CD4-positive, alpha-beta T cell treated with Interferon alpha-2 for 1 hour (primary cell): ENCODE measurements at regions not wholly inside any gene's neighbourhood (a gene's known extent, or its start where the extent isn't known, plus 50 kb on each side); places are given as distances from the start of the nearest gene placed in this dataset.

Experiments used
- DNase-seq, 2 donors: peaks; one replicate each; pipeline ENCODE4 v3.0.0-alpha.2; 2020 to 2022

DNA sequence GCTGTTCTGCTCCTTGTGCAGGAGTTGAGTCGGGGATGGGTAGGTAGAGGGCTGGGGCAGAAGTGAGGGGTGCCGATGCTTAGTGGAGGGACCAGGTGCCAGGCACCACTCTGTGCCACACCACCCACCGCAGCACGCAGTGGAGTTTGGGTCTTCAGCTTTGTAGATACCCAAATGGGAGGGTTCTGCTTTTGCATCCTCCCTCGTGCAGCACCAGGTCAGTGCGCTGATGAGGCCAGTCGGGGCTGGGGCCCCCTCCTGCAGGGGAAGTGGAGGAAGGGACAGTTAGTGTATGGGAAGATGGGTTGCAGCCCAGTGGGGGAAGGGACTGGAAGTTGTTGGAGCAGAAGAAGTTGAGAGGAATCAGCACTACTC lies 244.0 kb downstream of the RHOU start:
- no peak for DNase-seq

DNA sequence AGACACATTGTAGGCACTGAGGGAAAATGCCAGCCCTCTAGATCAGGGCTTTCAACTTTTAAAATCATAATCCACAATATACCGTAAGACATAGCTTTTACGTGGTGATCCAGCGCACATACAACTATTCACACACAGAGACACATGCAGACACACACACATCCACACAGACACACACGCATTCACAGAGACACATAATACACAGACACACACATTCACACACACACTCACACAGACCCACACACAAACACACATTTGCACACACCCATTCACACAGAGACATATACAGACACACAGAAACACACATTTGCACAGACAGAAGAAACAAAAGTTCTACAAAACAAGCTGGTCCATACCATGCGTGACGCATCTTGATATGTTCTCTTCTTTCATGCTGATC lies 244.5 kb downstream of the RHOU start:
- DNase-seq = no peak

DNA sequence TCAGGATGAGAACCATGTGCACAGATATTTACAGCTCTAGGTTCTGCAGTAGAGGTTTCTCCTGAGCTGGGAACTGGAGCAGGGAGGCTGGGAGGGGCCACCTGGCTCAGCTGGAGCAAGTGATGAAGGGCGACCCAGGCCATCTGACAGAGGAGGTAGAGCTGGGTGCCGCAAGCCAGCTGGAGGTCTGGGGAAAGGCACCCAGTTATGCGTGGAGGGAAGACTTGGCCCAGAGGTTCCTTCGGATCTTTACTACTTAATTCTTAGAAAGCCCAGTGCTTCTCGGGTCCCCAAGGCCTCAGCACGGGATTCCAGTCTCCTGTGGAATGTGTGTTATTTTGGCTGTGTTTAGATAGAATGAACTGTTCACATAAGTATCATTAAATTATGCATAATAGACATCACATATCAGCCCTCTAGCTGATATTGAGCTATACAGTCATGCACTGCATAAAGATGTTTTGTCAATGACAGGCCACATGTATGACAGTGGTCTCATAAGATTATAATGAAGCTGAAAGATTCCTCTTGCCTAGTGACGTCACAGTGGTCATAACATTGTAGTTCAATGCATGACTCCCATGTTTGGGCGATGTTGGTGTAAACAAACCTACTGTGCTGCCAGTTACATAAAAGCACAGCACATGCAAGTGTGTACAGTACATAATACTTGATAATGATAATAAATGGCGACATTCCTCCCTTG lies 245.1 kb downstream of the RHOU start:
- DNase-seq = no peak

DNA sequence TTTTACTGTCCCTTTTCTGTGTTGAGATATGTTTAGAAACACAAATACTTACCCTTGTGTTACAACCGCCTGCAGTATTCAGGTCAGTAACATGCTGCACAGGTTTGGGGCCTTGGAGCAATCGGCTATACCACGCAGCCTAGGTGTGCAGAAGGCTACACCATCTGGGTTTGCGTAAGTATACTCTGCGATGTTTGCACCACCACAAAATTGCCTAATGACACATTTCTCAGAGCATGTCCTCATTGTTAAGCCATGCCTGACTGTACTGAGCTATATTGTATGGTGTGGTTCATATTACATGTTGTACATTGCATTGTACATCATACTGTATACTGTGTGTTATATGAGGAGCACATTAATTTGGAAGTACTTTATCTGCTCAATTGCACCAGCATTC lies 247.4 kb downstream of the RHOU start:
- no peak for DNase-seq

DNA sequence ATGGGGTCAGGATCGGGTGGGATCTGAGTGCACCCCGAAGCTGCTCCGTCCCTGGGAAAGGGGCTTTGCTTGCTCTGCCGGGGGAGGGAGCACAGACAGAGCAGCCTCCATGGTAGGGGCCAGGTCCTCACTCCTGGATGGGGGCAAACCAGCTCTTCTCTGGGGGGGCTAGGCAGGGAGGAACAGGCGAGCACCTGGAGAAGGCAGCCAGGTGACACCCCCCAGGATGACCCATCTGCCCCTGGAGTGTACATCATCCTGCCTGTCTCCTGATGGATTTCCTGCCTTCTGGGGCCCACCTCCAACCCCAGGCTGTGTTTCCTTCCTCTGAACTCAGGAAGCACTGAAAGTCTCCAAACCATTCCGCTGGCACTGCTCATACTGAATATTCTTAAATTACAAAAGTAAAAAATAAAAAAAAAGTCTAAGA lies 248.0 kb downstream of the RHOU start:
- no peak for DNase-seq

DNA sequence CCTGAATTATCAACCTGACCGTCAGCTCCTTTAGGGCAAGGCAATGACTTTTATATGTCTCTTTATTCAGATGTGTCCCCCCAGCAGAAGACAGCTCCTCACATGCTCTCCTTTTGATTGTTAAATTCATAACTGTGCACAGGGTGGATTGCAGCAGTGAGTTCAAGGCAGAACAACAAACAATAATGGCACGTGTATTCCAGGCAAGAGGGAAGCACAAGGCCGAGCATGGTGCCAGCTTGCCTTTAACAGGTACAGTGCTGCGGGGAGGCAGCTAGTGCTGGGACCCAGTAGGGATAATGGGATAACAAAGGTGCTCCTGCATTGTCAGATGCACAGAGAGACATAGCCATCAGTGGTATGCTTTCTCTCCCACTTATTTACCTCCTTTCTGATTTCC lies 248.4 kb downstream of the RHOU start:
- no peak for DNase-seq

DNA sequence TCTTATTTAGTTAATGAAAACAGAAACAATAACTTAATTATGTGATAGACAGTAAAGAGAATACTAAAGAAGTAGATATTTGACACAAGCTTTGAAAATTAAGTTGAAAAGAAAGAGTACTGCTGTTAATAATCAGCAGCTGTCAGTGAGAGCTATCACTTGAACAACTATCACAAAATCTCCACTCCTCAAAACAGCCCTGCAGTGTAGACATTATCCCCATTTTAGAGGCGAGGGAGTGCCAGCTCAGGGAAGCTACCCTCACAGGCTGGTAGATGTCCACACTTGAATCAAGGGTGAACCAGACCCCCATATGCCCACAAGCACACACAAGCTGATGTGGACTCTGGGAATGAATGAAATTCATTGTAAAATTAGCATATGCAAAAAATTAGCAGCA lies 248.8 kb downstream of the RHOU start:
- DNase-seq = no peak

DNA sequence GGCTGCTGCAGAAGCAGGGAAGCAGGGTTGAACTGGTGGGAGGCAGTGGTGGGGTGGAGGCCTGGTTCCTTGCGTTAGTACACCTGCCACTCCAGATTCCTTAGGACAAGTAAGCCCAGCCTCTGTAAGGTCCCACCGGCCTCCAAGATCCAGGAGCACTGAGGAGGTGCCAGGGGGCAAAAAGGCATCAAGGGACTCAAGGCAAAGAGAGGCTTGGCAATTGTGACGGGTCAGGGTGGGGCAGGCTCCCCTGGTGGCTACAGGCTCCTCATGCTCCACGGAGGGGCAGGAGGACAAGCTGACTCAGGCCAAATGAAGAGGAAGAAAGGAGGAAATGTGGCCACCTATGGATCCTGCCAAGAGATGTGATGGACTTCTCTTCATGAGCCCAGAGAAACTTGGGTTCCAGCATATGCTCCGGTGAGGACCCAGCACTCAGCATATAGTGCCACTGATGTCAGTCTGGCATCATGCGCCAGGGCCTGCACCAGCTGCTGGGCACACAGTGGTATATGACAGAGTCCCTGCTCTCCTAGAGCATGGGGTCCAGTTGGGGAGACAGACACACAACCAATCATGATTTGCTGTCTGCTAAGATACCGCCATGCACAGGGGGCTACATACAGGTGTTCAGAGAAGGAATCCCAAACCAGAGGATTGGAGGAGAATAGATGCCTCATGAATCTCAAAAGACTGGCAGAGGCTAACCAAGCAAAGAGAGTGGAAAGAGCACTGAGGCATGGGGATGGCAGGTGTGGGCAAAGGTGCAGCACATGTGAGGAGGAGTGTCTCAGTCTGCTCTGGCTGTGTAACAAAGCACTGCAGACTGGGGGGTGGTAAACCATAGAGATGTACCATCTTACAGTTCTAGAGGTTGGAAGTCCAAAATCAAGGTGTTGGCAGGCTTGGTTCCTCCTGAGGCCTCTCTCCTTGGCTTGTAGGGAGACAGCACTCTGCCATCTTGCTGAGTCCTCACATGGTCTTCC lies 249.7 kb downstream of the RHOU start:
- DNase-seq = no peak

DNA sequence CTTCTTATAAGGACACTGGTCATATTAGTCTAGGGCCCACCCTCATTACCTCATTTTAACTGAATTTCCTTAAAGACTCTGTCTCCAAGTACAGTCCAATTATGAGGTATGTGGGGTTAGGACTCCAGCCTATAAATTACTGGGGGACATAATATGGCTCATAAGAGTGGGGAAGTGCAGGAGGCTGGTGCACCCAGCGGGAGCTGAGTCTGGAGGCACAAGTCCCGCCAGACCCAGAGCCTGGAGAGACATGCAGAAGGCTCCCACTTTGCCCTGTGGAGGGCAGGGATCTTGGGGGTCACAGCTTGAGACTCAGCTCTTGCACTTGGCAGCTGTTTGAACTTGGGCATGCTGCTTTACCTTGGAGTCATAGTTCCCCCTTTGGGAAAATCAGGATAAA lies 250.4 kb downstream of the RHOU start:
- no peak for DNase-seq

DNA sequence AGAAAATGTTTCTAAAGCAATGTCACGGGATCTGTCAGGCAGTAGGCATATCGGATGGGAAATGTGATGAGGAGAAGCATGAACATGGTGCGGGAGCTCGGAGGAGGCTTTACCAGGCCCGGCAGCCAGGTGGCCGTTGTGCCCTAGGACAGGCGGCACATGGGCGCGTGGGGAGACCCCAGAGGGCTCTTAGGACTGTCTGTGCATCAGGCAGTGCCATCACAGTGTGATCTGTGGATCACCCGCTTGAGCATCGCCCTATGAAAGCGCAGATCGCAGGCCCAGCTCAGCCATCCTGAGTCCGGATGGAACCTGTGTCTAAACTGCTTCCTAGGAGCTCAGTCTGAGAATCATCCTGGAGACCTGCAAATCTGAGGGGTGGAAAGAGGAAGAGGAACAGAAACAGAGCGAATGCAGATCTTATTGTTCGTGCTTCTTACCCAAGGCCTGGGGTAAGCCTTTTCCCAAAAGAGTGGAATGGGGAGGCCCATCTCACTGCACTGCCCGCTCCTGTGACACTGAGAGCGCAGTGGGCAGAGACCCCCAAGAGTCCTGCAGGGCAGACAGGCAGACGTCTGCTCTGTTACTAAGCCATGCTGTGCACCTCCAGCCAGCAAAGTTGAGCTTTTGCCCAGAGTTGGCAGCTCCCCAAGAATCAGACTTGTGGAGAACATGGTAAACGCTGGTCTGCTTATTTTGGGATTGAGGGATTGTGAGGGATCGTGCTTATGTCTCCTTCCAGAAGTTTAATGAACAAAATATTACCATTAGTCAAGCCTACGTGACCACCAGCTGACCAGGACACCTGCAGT lies 251.0 kb downstream of the RHOU start:
- DNase-seq = no peak

DNA sequence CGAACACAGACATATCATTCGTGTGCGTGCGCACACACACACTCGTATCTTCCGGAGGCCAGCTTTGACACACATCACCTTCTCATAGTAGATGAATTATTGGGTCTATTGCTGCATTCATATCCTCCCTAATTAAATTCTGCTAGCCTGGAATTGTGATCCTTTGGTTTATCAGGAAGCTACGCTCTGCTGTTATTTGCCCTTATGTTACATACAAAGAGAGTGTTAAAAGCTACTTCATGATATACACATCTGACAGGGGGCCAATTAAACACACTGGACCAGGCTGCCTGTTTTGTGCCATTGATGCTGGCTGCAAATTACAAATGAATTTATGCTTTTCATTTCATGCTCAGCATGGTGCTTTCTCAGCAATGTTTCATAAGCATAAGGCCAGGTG lies 252.0 kb downstream of the RHOU start:
- no peak for DNase-seq

DNA sequence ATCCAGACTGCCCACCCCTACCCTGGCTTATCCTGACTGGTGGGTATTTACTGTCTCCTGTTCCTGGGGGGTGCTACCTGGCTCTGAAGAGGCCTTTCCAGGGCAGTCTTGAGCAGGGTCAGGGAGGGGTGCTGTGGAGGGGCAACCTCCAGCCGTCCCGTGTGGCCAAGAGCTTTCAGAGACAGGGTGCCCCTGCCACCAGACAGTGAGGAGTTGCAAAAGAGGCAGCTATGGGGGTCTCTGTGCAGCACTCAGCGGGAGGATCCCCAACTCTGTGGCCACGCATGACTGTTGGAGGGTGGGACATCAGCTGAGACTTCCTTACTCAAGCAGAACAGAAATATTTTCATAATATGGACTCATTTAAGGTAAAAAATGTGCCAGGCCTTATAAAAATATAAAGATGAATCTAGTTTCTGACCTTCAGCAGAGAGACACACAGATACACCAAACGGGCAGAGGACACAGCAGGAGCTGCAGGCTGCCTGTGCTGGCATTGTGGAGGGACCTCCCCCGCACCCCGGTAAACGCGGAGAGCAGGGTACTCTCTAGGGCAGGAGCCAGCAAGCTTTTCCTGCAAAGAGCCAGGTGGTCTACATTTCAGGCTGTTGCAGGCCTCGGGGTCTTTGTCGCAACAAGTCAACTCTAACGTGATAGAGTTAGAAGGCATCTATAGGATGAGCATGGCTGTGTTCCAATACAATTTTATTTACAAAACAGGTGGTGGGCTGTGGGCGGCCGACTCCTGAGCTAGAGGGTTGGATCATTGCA lies 252.6 kb downstream of the RHOU start:
- no peak for DNase-seq

DNA sequence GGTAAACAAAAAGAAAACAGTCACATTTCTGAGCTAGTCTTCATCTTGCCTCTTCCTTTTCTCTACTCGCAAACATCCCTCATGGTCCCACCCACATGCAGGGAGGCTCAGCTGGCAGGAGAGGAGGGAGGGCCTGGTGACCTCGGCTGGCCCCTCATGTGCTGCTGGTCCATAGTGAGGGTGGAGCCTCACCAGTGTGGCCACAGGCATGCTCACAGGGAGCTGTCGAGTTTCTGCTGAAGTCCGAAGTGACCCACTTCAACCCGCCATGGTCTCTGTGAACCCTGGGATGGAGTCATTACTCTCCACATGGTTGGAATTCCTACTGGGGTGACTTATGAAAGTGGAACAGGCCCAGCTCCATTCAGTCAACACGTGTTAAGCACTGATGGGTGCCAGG lies 253.4 kb downstream of the RHOU start:
- no peak for DNase-seq

DNA sequence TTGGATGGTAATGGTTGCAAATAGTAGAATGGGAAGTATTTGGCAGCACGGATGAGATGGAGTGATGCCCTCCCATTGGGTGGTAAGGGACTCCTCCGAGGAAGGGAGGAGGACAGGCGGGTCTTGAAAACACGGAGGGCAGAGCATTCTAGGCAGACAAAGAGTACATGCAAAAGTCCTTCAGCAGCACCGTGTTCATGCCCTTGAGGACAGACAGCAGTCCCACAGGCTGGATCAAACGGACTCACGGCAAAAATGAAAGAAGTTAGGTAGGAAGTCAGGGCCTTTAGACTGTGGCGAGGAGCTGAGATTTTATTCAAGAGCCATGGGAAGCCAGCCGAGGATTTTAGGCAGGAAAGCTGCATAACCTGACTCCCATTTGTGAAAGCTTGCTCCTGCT lies 253.9 kb downstream of the RHOU start:
- DNase-seq = no peak

DNA sequence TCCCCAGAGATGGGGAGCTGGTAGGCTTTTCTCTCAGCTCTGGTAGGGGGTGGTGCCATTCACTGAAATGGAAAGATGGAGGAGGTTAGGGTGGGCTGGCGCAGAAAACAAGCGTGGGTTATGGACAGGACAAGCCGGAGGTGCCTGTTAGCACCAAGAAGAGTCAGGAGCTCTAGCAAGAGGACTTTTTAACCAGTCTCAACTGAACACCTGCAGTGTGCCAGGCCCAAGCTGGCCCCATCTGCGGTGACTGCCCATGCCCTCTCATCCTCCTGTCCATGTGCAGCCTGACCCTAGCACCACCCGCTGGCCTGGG lies 254.4 kb downstream of the RHOU start:
- DNase-seq = no peak

DNA sequence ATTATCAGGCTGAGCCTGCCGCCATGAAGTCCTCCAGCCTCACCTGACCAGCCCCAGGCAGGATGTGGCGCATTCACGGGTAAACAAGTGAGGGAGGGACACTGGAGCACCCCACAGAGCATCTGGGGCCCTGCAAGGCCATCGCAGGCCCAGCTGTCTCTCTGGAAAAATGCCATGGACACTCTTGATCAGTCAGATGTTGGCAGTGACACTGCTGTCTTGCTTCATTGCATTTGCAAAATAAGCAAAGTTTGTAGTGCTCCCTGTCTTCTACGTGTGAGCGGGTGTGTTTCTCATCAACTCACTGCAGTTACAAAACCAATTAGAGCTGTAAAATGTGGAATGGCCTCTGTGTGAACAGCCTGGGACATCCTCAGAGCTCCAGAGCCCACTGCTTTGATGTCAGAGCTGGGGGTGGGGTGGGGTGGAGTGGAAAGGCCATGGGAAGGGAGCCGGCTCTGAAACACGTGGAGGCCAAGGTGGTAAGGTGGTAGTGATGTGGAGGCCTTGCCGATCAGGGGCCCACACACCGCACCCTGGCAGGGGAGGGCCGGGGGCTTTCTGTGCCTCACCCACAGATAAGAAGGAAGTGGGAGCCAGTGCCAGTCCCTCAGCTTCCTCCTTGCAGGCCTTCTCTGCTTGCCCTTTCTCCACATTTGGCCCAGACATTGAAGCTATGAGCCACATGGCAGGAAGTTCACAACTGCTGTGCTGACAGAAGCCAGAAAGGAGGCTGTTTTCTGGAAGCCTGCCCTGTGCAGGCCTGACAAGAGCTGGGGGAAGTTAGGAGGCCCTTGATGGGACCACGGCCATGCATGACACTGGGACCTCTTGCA lies 254.9 kb downstream of the RHOU start:
- peak; percentile 12 to 42 for DNase-seq

DNA sequence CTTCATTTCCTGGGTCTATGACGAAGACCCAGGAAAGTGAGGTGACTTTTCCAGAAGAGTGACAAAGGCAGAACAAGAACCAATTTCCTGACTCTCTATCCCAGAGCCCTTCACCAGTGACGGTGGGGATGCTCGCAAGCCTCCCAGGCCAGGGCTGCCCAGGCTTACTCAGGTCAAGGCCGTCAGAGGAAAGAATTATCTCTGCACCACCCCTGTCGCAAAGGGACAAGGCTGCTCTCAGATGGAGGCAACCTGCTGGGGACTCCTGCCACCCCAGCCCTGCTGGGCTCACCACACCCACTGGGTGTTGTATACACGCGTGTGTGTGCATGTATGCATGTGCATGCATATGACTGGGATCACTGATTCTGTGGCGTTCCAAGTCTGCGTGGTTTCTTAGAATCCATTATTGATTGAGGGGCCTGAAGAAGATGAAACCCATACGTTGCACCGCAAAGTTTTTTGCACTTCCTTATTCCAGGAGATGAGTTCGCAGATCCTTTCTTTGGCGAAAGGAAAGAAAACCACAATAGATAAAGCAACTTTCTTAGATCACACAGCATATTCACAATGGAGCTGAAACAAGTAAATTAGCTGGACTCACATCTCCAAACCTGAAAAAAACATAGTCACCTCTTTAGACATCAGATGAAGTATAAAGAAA lies 255.8 kb downstream of the RHOU start:
- DNase-seq = no peak

DNA sequence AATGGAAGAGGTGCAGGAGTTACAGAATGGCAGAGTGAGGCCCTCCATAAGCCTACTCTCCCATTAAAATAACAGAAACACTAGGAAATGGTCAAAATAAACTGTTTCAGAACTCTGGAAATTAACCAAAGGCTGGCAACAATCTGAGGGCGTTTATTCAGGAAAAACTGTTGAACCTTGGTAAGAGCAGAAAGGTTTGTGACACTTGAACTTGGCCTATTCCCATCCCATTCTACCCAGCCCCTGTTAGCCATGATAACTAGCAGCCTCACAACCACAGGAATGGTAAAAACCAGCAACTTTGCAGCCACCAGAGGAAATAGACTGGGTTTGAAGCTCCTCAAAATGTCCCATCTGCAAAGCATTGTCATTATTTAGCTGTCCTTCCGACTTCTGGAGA lies 256.8 kb downstream of the RHOU start:
- DNase-seq = no peak

DNA sequence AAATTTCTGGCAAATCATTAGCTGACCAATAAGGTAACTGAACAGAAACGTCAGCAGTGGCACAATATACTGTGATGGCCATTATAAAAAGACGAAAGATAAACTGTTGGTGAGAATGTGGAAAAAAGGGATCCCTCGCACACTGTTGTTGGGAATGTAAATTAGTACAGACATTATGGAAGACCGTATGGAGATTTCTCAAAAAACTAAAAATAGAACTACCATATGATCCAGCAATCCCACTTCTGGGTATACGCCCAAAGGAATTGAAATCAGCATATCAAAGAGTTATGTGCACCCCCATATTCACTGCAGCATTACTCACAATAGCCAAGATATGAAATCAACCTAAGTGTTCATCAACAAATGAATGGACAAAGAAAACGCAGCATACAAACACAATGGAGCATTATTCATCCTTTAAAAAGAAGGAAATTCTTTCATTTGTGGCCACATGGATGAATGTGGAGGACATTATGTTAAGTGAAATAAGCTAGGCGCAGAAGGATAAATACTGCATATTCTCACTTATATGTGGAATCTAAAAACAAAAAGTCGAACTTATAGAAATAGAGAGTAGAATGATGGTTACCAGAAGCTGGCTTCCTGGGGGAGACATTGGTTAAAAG lies 257.7 kb downstream of the RHOU start:
- no peak for DNase-seq

DNA sequence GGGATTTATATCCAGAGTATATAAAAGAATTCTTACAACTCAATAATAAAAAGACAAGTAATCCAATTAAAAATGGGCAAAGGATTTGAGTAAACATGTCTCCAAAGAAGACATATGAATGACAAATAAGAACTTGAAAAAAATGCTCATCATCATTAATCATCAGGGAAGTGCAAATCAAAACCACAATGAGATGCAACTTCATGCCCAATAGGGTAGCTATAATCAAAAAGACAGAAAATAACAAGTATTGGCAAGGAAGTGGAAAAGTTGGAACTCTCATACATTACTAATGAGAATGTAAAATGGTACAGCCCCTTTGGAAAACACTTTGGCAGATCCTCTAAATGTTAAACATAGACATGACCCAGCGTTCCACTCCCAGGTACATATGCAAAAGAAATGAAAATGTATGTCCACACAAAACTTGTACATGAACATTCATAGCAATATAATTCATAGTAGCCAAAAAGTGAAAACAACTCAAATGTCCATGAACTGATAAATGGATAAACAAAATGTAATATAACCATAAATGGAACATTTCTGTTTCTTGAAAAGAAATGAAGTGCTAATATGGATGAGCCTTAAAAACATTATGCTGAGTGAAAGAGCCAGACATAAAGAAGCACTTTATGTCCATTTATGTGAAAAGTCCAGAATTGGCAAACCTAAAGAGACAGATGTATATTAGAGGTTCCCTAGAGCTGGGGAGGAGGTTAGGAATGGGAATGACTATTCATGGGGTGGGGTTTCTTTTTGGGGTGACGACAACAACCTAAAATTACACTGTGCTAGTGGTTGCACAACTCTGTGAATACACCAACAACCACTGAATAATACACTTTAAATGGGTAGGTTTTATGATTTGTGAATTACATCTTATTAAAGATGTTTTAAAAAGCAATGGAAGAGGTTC lies 259.7 kb downstream of the RHOU start:
- DNase-seq = no peak
